ENCODE measurements at regions not wholly inside any gene's neighbourhood (a gene's known extent, or its start where the extent isn't known, plus 50 kb on each side); places are given as distances from the start of the nearest gene placed in this dataset.
A peak's percentile ranks its signal among the peaks of the same experiment; 100 is the strongest.
"Not testable (repeated sequence)": the region's sequence is repeated elsewhere in the genome, so short reads cannot be mapped to it uniquely, and the experiment has no call there.

- no peak for DNase-seq
Observed at GRCh38 chr14:53381895-53382294, 228.8 kb upstream of the DDHD1 start.

GRCh38 chr14:53380867-53381225 is 227.7 kb upstream of the DDHD1 start:
- DNase-seq, result no peak

- peak; percentile 40 for DNase-seq
Observed at GRCh38 chr14:53380052-53380866, 227.1 kb upstream of the DDHD1 start.

GRCh38 chr14:53378142-53378541 is 225.0 kb upstream of the DDHD1 start:
- no peak for DNase-seq

GRCh38 chr14:53376064-53376463 is 222.9 kb upstream of the DDHD1 start:
- DNase-seq, result no peak

- DNase-seq, result no peak
Observed at GRCh38 chr14:53375599-53375998, 222.5 kb upstream of the DDHD1 start.

- DNase-seq, result peak; percentile 85
Observed at GRCh38 chr14:53368711-53369201, 215.6 kb upstream of the DDHD1 start.

- DNase-seq, result no peak
Observed at GRCh38 chr14:53368066-53368465, 214.9 kb upstream of the DDHD1 start.

- peak; percentile 88 for DNase-seq
Observed at GRCh38 chr14:53367644-53368026, 214.5 kb upstream of the DDHD1 start.

GRCh38 chr14:53365486-53366130 is 212.5 kb upstream of the DDHD1 start:
- peak; percentile 10 for DNase-seq

GRCh38 chr14:53362916-53363315 is 209.8 kb upstream of the DDHD1 start:
- DNase-seq, result not testable (repeated sequence)

- DNase-seq, result no peak
Observed at GRCh38 chr14:53360829-53361228, 207.7 kb upstream of the DDHD1 start.

- DNase-seq, result no peak
Observed at GRCh38 chr14:53358166-53358565, 205.0 kb upstream of the DDHD1 start.

- peak; percentile 31 for DNase-seq
Observed at GRCh38 chr14:53356361-53357150, 203.4 kb upstream of the DDHD1 start.

GRCh38 chr14:53355581-53356112 is 202.5 kb upstream of the DDHD1 start:
- DNase-seq, result peak; percentile 88

GRCh38 chr14:53354336-53354735 is 201.2 kb upstream of the DDHD1 start:
- no peak for DNase-seq

GRCh38 chr14:53350866-53351265 is 197.7 kb upstream of the DDHD1 start:
- DNase-seq, result no peak

GRCh38 chr14:53350429-53350828 is 197.3 kb upstream of the DDHD1 start:
- DNase-seq, result no peak

GRCh38 chr14:53346988-53347387 is 193.9 kb upstream of the DDHD1 start:
- no peak for DNase-seq

GRCh38 chr14:53341324-53341723 is 188.2 kb upstream of the DDHD1 start:
- no peak for DNase-seq

- DNase-seq, result peak; percentile 22
Observed at GRCh38 chr14:53338192-53338591, 185.1 kb upstream of the DDHD1 start.

- DNase-seq, result no peak
Observed at GRCh38 chr14:53336729-53337128, 183.6 kb upstream of the DDHD1 start.

GRCh38 chr14:53333809-53334208 is 180.7 kb upstream of the DDHD1 start:
- DNase-seq, result no peak
